Heart left ventricle (tissue), 13 donors: ENCODE measurements at regions not wholly inside any gene's neighbourhood (a gene's known extent, or its start where the extent isn't known, plus 50 kb on each side); places are given as distances from the start of the nearest gene placed in this dataset.

Experiments
- POLR2A ChIP-seq, 2 donors: fragments of 450-650 bp; IDR thresholded peaks; one replicate each; pipeline ENCODE4 v1.6.1; 2017; ENCODE audit warnings: antibody characterized with exemption in 2 of 2, mild to moderate bottlenecking in 2 of 2, moderate library complexity in 2 of 2
- TF ChIP-seq, protein P1 (sequence below), 12 donors: fragments of 200-600 bp; sonication (generic) in 4 of 12; IDR thresholded peaks; one replicate each; pipeline versions ENCODE4 v1.5.0 to v1.8.0; 2018 to 2022; ENCODE audit warnings: antibody characterized with exemption in 12 of 12, mild to moderate bottlenecking in 5 of 12
- donor health status: ischemic (EF 13 %, LVEDD 7.1; RV severe dilation, severe dysfunction).
- donor health status: DM: no; HTN: yes; CAD: no.
- donor health status: DM: no; HTN: no; CAD: no.
- donor health status: ischemic (EF 25% LVEDD 6.9; RV normal size, moderate dysfunction).
- donor health status: ischemic (EF 25% LVEDD 5.7; RV mildly dilated, moderate dysfunction).
- donor health status: ischemic (EF 35%, LVEDD 5.7; RV mildly dilated, moderate dysfunction).
- donor health status: nonischemic (EF 11% LVEDD 7.7; RV severe dilation, severe dysfunction).
- donor health status: DM: yes; HTN: yes; CAD: no.
- donor health status: PGD.
- donor health status: ischemic (EF 29% LVEDD 5.4; RV normal size, mild dysfunction).
- donor health status: nonischemic (EF 23%, LVEDD 6.1; RV moderate dilation, normal function).

DNA sequence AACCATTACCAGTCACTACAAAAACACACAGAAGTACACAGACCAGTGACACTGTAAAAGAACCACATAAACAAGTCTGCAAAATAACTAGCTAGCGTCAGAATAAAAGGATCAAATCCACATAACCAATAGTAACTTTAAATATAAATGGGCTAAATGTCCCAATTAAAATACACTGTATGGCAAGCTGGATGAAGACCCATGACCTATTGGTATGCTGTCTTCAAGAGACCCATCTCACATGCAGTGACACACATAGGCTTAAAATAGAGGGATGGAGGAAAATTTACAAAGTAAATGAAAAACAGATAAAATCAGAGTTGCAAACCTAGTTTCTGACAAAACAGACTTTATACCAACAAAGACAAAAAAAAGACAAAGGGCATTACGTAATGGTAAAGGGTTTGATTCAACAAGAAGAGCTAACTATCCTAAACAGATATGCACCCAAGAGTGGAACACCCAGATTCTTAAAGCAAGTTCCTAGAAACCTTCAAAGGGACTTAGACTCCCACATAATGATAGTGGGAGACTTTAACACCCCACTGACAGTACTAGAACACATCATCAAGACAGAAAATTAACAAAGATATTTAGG lies 196.9 kb downstream of the TBX15 start:
- TF ChIP-seq, protein P1, sequence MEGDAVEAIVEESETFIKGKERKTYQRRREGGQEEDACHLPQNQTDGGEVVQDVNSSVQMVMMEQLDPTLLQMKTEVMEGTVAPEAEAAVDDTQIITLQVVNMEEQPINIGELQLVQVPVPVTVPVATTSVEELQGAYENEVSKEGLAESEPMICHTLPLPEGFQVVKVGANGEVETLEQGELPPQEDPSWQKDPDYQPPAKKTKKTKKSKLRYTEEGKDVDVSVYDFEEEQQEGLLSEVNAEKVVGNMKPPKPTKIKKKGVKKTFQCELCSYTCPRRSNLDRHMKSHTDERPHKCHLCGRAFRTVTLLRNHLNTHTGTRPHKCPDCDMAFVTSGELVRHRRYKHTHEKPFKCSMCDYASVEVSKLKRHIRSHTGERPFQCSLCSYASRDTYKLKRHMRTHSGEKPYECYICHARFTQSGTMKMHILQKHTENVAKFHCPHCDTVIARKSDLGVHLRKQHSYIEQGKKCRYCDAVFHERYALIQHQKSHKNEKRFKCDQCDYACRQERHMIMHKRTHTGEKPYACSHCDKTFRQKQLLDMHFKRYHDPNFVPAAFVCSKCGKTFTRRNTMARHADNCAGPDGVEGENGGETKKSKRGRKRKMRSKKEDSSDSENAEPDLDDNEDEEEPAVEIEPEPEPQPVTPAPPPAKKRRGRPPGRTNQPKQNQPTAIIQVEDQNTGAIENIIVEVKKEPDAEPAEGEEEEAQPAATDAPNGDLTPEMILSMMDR (IDR thresholded peaks at IDR 0.05): no peak
- no peak for TF ChIP-seq POLR2A (IDR thresholded peaks at IDR 0.05)
